Right cardiac atrium (tissue), 5 donors: ENCODE measurements at regions not wholly inside any gene's neighbourhood (a gene's known extent, or its start where the extent isn't known, plus 50 kb on each side); places are given as distances from the start of the nearest gene placed in this dataset.

Experiments
- ATAC-seq, 2 donors: fragments of 200-7000 bp; cut with Tn5 transposase; one replicate each; pipeline versions ENCODE4 v1.8.0 to v1.9.1; 2020; ENCODE audit warnings: moderate library complexity in 2 of 2, mild to moderate bottlenecking in 1 of 2
- DNase-seq, 3 donors: peaks; one replicate each; pipeline ENCODE4 v3.0.0-alpha.2; 2020
- H3K27ac ChIP-seq: one replicate; pipeline ENCODE4 v1.5.1; 2013; ENCODE audit warnings: mild to moderate bottlenecking, low read length, control low read depth, moderate library complexity
- H3K27me3 ChIP-seq: one replicate; pipeline ENCODE4 v1.6.1; 2013; ENCODE audit not compliant: control insufficient read depth, insufficient read depth
- H3K4me1 ChIP-seq: one replicate; pipeline ENCODE4 v1.6.1; 2013; ENCODE audit warnings: low read length; ENCODE audit not compliant: control insufficient read depth, insufficient read depth
- H3K4me3 ChIP-seq: one replicate; pipeline ENCODE4 v1.5.1; 2013; ENCODE audit warnings: low read length, control low read depth
- H3K9me3 ChIP-seq: one replicate; pipeline ENCODE4 v1.6.1; 2013; ENCODE audit warnings: low read length; ENCODE audit not compliant: control insufficient read depth
- WGBS: extraction: QIAGEN DNeasy Blood & Tissue Kit; methylation state at CpG from one replicate; pipeline ENCODE4 v1.1.7; 2013; 5-methylcytosine and 5-hydroxymethylcytosine counted together
- intact Hi-C, 4 donors: fragments of 100-400 bp; cut with DNase I; formaldehyde crosslinking; loops; one replicate each; pipeline versions ENCODE4 v1.11.0 to v1.14.0; 2022 to 2023
- donor health status: healthy with polysubstance abuse.
- donor health status: DM: no; HTN: yes; CAD: no.
- donor health status: DM: no; HTN: no; CAD: no.
- donor health status: DM: no; HTN: yes; CAD: no; lungs with severe emphysema.
- donor health status: DM: yes; HTN: yes; CAD: no.

- ATAC-seq (no peak), DNase-seq (no peak)
- WGBS, result 97% methylated on average over 14 of the region's 14 CpGs
- H3K4me3 ChIP-seq, result no peak overlapping the region
- H3K4me1 ChIP-seq, result no peaks in the 10 kb centered on the region
- intact Hi-C loops, result loop anchor here in 3 of 4 donors (10.0 kb wide), 3 partner anchors 147 to 227 kb away; no protein-coding TSS in a partner anchor
- H3K27me3 ChIP-seq, result no peaks in the 10 kb centered on the region
- H3K9me3 ChIP-seq, result no peaks in the 10 kb centered on the region
- peak overlapping the region; percentile 9 for H3K27ac ChIP-seq
Observed at GRCh38 chr4:186012071-186012470, 56.9 kb upstream of the TLR3 start.

- 64% methylated on average over 8 of the region's 8 CpGs for WGBS
- intact Hi-C loops, result loop anchor here in 3 of 4 donors (10.0 kb wide), 3 partner anchors 149 to 229 kb away; no protein-coding TSS in a partner anchor
- no peak for ATAC-seq
- Histone ChIP-seq H3K4me1 (no peaks in the 10 kb centered on the region), H3K27ac (peak overlapping the region; percentile 32), H3K4me3 (no peak overlapping the region), H3K9me3 (no peaks in the 10 kb centered on the region), H3K27me3 (no peaks in the 10 kb centered on the region)
- no peak for DNase-seq
Observed at GRCh38 chr4:186013419-186014186, 55.4 kb upstream of the TLR3 start.

GRCh38 chr4:186015212-186015817 lies 53.6 kb upstream of the TLR3 start:
- WGBS, result 66% methylated on average over 12 of the region's 12 CpGs
- Histone ChIP-seq H3K27me3 (no peaks in the 10 kb centered on the region), H3K27ac (peak overlapping the region; percentile 47), H3K9me3 (no peaks in the 10 kb centered on the region), H3K4me3 (no peak overlapping the region), H3K4me1 (no peaks in the 10 kb centered on the region)
- DNase-seq, result peak; percentile 31 to 68 (median 52)
- intact Hi-C loops, result loop anchor here in 3 of 4 donors (5.0 to 10.0 kb wide), 4 partner anchors 151 to 378 kb away; no protein-coding TSS in a partner anchor
- ATAC-seq, result peak; percentile 82 to 84

- no peak overlapping the region for H3K27ac ChIP-seq
- ATAC-seq (no peak), DNase-seq (no peak)
- intact Hi-C loops, result loop anchor here in 3 of 4 donors (5.0 to 10.0 kb wide), 4 partner anchors 152 to 379 kb away; no protein-coding TSS in a partner anchor
- H3K9me3 ChIP-seq, result no peaks in the 10 kb centered on the region
- no peak overlapping the region for H3K4me3 ChIP-seq
- WGBS, result 91% methylated on average over 4 of the region's 4 CpGs
- H3K27me3 ChIP-seq, result no peaks in the 10 kb centered on the region
- H3K4me1 ChIP-seq, result no peaks in the 10 kb centered on the region
Observed at GRCh38 chr4:186016796-186017195, 52.2 kb upstream of the TLR3 start.

GRCh38 chr4:186017801-186018200 lies 51.2 kb upstream of the TLR3 start:
- intact Hi-C loops, result loop anchor here in 3 of 4 donors (5.0 to 10.0 kb wide), 4 partner anchors 153 to 380 kb away; no protein-coding TSS in a partner anchor
- no peaks in the 10 kb centered on the region for H3K27me3 ChIP-seq
- 92% methylated on average over 6 of the region's 6 CpGs for WGBS
- H3K4me1 ChIP-seq, result no peaks in the 10 kb centered on the region
- no peak for DNase-seq
- H3K9me3 ChIP-seq, result no peaks in the 10 kb centered on the region
- no peak for ATAC-seq
- H3K27ac ChIP-seq, result no peak overlapping the region
- no peak overlapping the region for H3K4me3 ChIP-seq

- Histone ChIP-seq H3K4me1 (no peaks in the 10 kb centered on the region), H3K9me3 (no peaks in the 10 kb centered on the region), H3K27ac (no peak overlapping the region), H3K4me3 (no peak overlapping the region), H3K27me3 (no peaks in the 10 kb centered on the region)
- DNase-seq (no peak), ATAC-seq (no peak)
- WGBS, result 46% methylated on average over 3 of the region's 3 CpGs
- intact Hi-C loops, result loop anchor here in 3 of 4 donors (5.0 to 10.0 kb wide), 4 partner anchors 153 to 381 kb away; no protein-coding TSS in a partner anchor
Observed at GRCh38 chr4:186018261-186018660, 50.7 kb upstream of the TLR3 start.

- no peaks in the 10 kb centered on the region for H3K9me3 ChIP-seq
- H3K4me1 ChIP-seq, result no peaks in the 10 kb centered on the region
- DNase-seq, result no peak
- no peak overlapping the region for H3K27ac ChIP-seq
- 96% methylated on average over 2 of the region's 2 CpGs for WGBS
- intact Hi-C loops, result loop anchor here in 3 of 4 donors (5.0 to 10.0 kb wide), 4 partner anchors 154 to 381 kb away; no protein-coding TSS in a partner anchor
- H3K4me3 ChIP-seq, result no peak overlapping the region
- H3K27me3 ChIP-seq, result no peaks in the 10 kb centered on the region
- no peak for ATAC-seq
Observed at GRCh38 chr4:186018784-186019183, 50.2 kb upstream of the TLR3 start.
